Endothelial cell of umbilical vein (primary cell): ENCODE measurements at regions not wholly inside any gene's neighbourhood (a gene's known extent, or its start where the extent isn't known, plus 50 kb on each side); places are given as distances from the start of the nearest gene placed in this dataset.

Source experiments
- BruUV-seq: library from RNA; stranded (reverse); fragments of 400-500 nt; replicated peaks from 2 replicates; lab custom pipeline; 2021; lab: Mats Ljungman, UMichigan
- CTCF ChIA-PET: fragments of 300-600, 350-600 bp; sonication (Branson Sonifier 250); formaldehyde crosslinking; loops from one replicate; lab custom pipeline; 2021; ENCODE audit warnings: antibody characterized with exemption, inconsistent platforms; lab: Charles Lee
- POLR2A ChIA-PET: fragments of 300-600, 350-600 bp; sonication (Branson Sonifier 250); formaldehyde crosslinking; loops from one replicate; lab custom pipeline; 2021; ENCODE audit warnings: antibody characterized with exemption, inconsistent platforms; lab: Charles Lee
- DNase-seq: peaks from one replicate; pipeline ENCODE4 v3.0.0-alpha.2; 2011; ENCODE audit warnings: low read depth, low spot score
- FAIRE-seq: peaks from 2 replicates; lab custom pipeline; 2011; peaks lifted over from hg19 to GRCh38; lab: Jason Lieb, UNC
- H2AFZ ChIP-seq: 2 replicates; pipeline ENCODE4 v1.6.0; 2012; ENCODE audit warnings: low read depth, low read length, control low read depth, inconsistent platforms
- H3K27ac ChIP-seq: 2 replicates; pipeline ENCODE4 v1.5.1; 2011; ENCODE audit warnings: low read depth, mild to moderate bottlenecking, control low read depth, low read length, moderate library complexity; ENCODE audit not compliant: insufficient read depth
- H3K27me3 ChIP-seq, 2 experiments: 2 replicates each; pipeline versions ENCODE4 v1.6.0 to v1.6.1; 2011; ENCODE audit warnings: low read length in 2 of 2, mixed read lengths in 1 of 2; ENCODE audit not compliant: control insufficient read depth in 2 of 2, insufficient read depth in 2 of 2
- H3K36me3 ChIP-seq, 2 experiments: 2 replicates in 1 of 2; 3 replicates in 1 of 2; pipeline ENCODE4 v1.5.1; 2011; ENCODE audit warnings: low read length in 2 of 2, mild to moderate bottlenecking in 1 of 2, moderate library complexity in 1 of 2; ENCODE audit not compliant: control insufficient read depth in 2 of 2, insufficient read depth in 2 of 2; ENCODE audit errors: extremely low read depth in 1 of 2
- H3K4me1 ChIP-seq: 3 replicates; pipeline ENCODE4 v1.5.1; 2011; ENCODE audit warnings: mild to moderate bottlenecking, low read length; ENCODE audit not compliant: control insufficient read depth, insufficient read depth; ENCODE audit errors: extremely low read depth
- H3K4me2 ChIP-seq: 2 replicates; pipeline ENCODE4 v1.6.1; 2011; ENCODE audit warnings: low read length, control low read depth, mixed read lengths; ENCODE audit not compliant: insufficient read depth
- H3K4me3 ChIP-seq, 3 experiments: fragments of 200-600 bp in 1 of 3; sonication (generic), shearing (Covaris generic) in 1 of 3; replicated peaks in 1 of 3; 2 replicates each; pipeline ENCODE4 v1.5.1; 2011 to 2016; ENCODE audit warnings: control low read depth in 3 of 3, low read length in 3 of 3, mild to moderate bottlenecking in 2 of 3, inconsistent platforms in 1 of 3, low read depth in 1 of 3, moderate library complexity in 1 of 3; ENCODE audit not compliant: insufficient read depth in 1 of 3
- H3K79me2 ChIP-seq: 2 replicates; pipeline ENCODE4 v1.6.0; 2012; ENCODE audit warnings: low read length, inconsistent platforms; ENCODE audit not compliant: control insufficient read depth, insufficient read depth
- H3K9ac ChIP-seq: replicated peaks from 2 replicates; pipeline ENCODE3; 2011; ENCODE audit warnings: low read length, control low read depth; ENCODE audit not compliant: insufficient read depth; ENCODE audit errors: extremely low read depth
- H3K9me1 ChIP-seq: replicated peaks from 3 replicates; pipeline ENCODE4 v1.6.0; 2011; ENCODE audit warnings: mild to moderate bottlenecking, low read length; ENCODE audit not compliant: control insufficient read depth, insufficient read depth; ENCODE audit errors: extremely low read depth
- H3K9me3 ChIP-seq: replicated peaks from 2 replicates; pipeline ENCODE4 v1.5.1; 2012; ENCODE audit warnings: low read length, inconsistent platforms; ENCODE audit not compliant: control insufficient read depth, insufficient read depth
- H4K20me1 ChIP-seq: replicated peaks from 2 replicates; pipeline ENCODE3; 2011; ENCODE audit warnings: mild to moderate bottlenecking, low read length; ENCODE audit not compliant: control insufficient read depth, insufficient read depth; ENCODE audit errors: extremely low read depth
- FOS ChIP-seq: IDR thresholded peaks from 2 replicates; pipeline ENCODE4 v1.6.1; 2011; ENCODE audit warnings: mild to moderate bottlenecking, low read length, moderate library complexity, borderline replicate concordance; ENCODE audit not compliant: insufficient read depth
- GATA2 ChIP-seq: IDR thresholded peaks from 2 replicates; pipeline ENCODE4 v1.7.0; 2011; ENCODE audit warnings: low read depth, mild to moderate bottlenecking, moderate library complexity, mixed read lengths, low read length; ENCODE audit not compliant: insufficient read length, insufficient read depth
- JUN ChIP-seq: IDR thresholded peaks from 2 replicates; pipeline ENCODE4 v1.6.1; 2011; ENCODE audit warnings: borderline replicate concordance, low read depth; ENCODE audit not compliant: insufficient read length, insufficient read depth
- POLR2AphosphoS5 ChIP-seq: IDR thresholded peaks from 2 replicates; pipeline ENCODE4 v1.6.1; 2012; ENCODE audit warnings: low read depth, mild to moderate bottlenecking, control low read depth, low read length, moderate library complexity; ENCODE audit not compliant: insufficient read depth
- dilution Hi-C: fragments of 300-500 bp; cut with MboI; formaldehyde crosslinking; loops from one replicate; pipeline ENCODE4 v1.15.0; 2019; ENCODE audit warnings: low sequenced_read_pairs; ENCODE audit not compliant: extremely low pct_ligation_motif_present
- intact Hi-C: fragments of 100-400 bp; cut with micrococcal nuclease; formaldehyde crosslinking; loops from one replicate; pipeline ENCODE4 v1.10.0; 2022

- dilution Hi-C loops (no loop called here), intact Hi-C loops (no loop called here)
- Histone ChIP-seq H3K79me2 (no peaks in the 10 kb centered on the region), H3K4me1 (no peaks in the 10 kb centered on the region), H4K20me1 (no peaks in the 10 kb centered on the region), H3K9me3 (peaks cover 3% of the 10 kb centered on the region), H3K36me3 (no peaks in the 10 kb centered on the region), H3K27ac (no peak overlapping the region), H3K9ac (no peak overlapping the region), H2AFZ (no peak overlapping the region), H3K9me1 (no peaks in the 10 kb centered on the region), H3K4me3 (no peak overlapping the region), H3K4me2 (no peak overlapping the region), H3K27me3 (no peaks in the 10 kb centered on the region)
- ChIA-PET CTCF (no interaction called here), POLR2A (no interaction called here)
- no TSS peak for BruUV-seq
- no peak for FAIRE-seq
- TF ChIP-seq JUN (no peak), POLR2AphosphoS5 (no peak), FOS (no peak)
- DNase-seq, result no peak
Measured at GRCh38 chr10:107994621-107995270, 830.2 kb upstream of the SORCS1 start.

DNA sequence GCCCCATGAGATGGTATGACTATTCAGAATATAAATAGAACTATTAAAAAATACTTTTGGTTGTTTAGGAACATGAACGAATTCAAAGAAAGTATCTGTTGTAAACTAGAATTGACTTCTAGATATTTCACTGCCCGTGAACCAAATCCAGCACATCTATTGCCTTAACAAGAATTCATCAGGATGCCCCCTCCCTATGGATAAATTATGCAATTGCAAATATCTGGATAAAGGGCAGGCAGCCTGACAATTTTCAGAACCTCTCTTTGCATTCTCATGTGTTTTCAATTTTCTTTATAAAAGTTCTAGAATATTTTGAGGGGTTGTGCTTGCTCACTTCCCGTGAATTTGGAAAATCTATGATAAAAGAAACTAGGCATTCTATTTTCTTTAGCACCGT, 822.1 kb upstream of the SORCS1 start:
- FAIRE-seq, result no peak
- Histone ChIP-seq H3K4me1 (no peaks in the 10 kb centered on the region), H3K36me3 (no peaks in the 10 kb centered on the region), H3K79me2 (no peaks in the 10 kb centered on the region), H3K4me2 (no peak overlapping the region), H2AFZ (no peak overlapping the region), H3K9me3 (no peaks in the 10 kb centered on the region), H3K4me3 (no peak overlapping the region), H4K20me1 (no peaks in the 10 kb centered on the region), H3K9ac (no peak overlapping the region), H3K27me3 (no peaks in the 10 kb centered on the region), H3K9me1 (no peaks in the 10 kb centered on the region), H3K27ac (no peak overlapping the region)
- no peak for DNase-seq
- ChIA-PET CTCF (no interaction called here), POLR2A (no interaction called here)
- dilution Hi-C loops, result no loop called here
- no TSS peak for BruUV-seq
- TF ChIP-seq POLR2AphosphoS5 (no peak), FOS (no peak), GATA2 (no peak)
- intact Hi-C loops, result no loop called here
